ENCODE measurements at regions not wholly inside any gene's neighbourhood (a gene's known extent, or its start where the extent isn't known, plus 50 kb on each side); places are given as distances from the start of the nearest gene placed in this dataset.

GRCh38 chr5:126066836-126067235 is 356.4 kb upstream of the GRAMD2B start:
- no peak for DNase-seq (ENCODE audit: extremely low read depth, low read depth)
- H3K4me3 ChIP-seq (replicated peaks; ENCODE audit: low read depth, low read length) = no peak overlapping the region
- TF ChIP-seq CTCF (IDR thresholded peaks at IDR 0.05; ENCODE audit: low read depth, low read length, missing control alignments) = no peak

- no peak overlapping the region for H3K4me3 ChIP-seq (replicated peaks; ENCODE audit: low read depth, low read length)
- no peak for TF ChIP-seq CTCF (IDR thresholded peaks at IDR 0.05; ENCODE audit: low read depth, low read length, missing control alignments)
- DNase-seq (ENCODE audit: extremely low read depth, low read depth) = no peak
These were observed 355.8 kb upstream of the GRAMD2B start for GRCh38 chr5:126067404-126067803.

GRCh38 chr5:126069329-126069728 is 353.9 kb upstream of the GRAMD2B start:
- DNase-seq (ENCODE audit: extremely low read depth, low read depth) = no peak
- no peak overlapping the region for H3K4me3 ChIP-seq (replicated peaks; ENCODE audit: low read depth, low read length)
- TF ChIP-seq CTCF (IDR thresholded peaks at IDR 0.05; ENCODE audit: low read depth, low read length, missing control alignments) = no peak

- H3K4me3 ChIP-seq (replicated peaks; ENCODE audit: low read depth, low read length) = no peak overlapping the region
- no peak for DNase-seq (ENCODE audit: extremely low read depth, low read depth)
- TF ChIP-seq CTCF (IDR thresholded peaks at IDR 0.05; ENCODE audit: low read depth, low read length, missing control alignments) = no peak
These were observed 352.7 kb upstream of the GRAMD2B start for GRCh38 chr5:126070481-126070880.

- H3K4me3 ChIP-seq (replicated peaks; ENCODE audit: low read depth, low read length) = no peak overlapping the region
- no peak for DNase-seq (ENCODE audit: extremely low read depth, low read depth)
- TF ChIP-seq CTCF (IDR thresholded peaks at IDR 0.05; ENCODE audit: low read depth, low read length, missing control alignments) = no peak
These were observed 348.7 kb upstream of the GRAMD2B start for GRCh38 chr5:126074538-126074937.

GRCh38 chr5:126079266-126079665 is 343.9 kb upstream of the GRAMD2B start:
- no peak for DNase-seq (ENCODE audit: extremely low read depth, low read depth)
- H3K4me3 ChIP-seq (replicated peaks; ENCODE audit: low read depth, low read length) = no peak overlapping the region
- TF ChIP-seq CTCF (IDR thresholded peaks at IDR 0.05; ENCODE audit: low read depth, low read length, missing control alignments) = no peak

- no peak overlapping the region for H3K4me3 ChIP-seq (replicated peaks; ENCODE audit: low read depth, low read length)
- no peak for TF ChIP-seq CTCF (IDR thresholded peaks at IDR 0.05; ENCODE audit: low read depth, low read length, missing control alignments)
- DNase-seq (ENCODE audit: extremely low read depth, low read depth) = no peak
These were observed 342.0 kb upstream of the GRAMD2B start for GRCh38 chr5:126081209-126081608.
